ENCODE measurements at regions not wholly inside any gene's neighbourhood (a gene's known extent, or its start where the extent isn't known, plus 50 kb on each side); places are given as distances from the start of the nearest gene placed in this dataset.

GRCh38 chr18:55038162-55038561 is 78.9 kb upstream of the CCDC68 start:
- TF ChIP-seq POLR2A (IDR thresholded peaks at IDR 0.05; ENCODE audit: low read length) (no peak), GATA1 (IDR thresholded peaks at IDR 0.05; ENCODE audit: low read depth, low read length) (no peak)
